ENCODE measurements at regions not wholly inside any gene's neighbourhood (a gene's known extent, or its start where the extent isn't known, plus 50 kb on each side); places are given as distances from the start of the nearest gene placed in this dataset.
A peak's percentile ranks its signal among the peaks of the same experiment; 100 is the strongest.

GRCh38 chr9:102085548-102085947 lies 347.1 kb upstream of the GRIN3A start:
- DNase-seq (ENCODE audit: low spot score): no peak
- no peak for ATAC-seq
- intact Hi-C loops (cut with DNase I): no loop called here

GRCh38 chr9:102072059-102072764 lies 333.8 kb upstream of the GRIN3A start:
- ATAC-seq (no peak), DNase-seq (ENCODE audit: low spot score) (no peak)
- intact Hi-C loops (cut with DNase I): no loop called here

- DNase-seq (ENCODE audit: low spot score) (no peak), ATAC-seq (peak; percentile 84)
- intact Hi-C loops (cut with DNase I): no loop called here
These were observed 331.5 kb upstream of the GRIN3A start for GRCh38 chr9:102069969-102070368.

- intact Hi-C loops (cut with DNase I): no loop called here
- DNase-seq (ENCODE audit: low spot score) (no peak), ATAC-seq (no peak)
These were observed 316.4 kb upstream of the GRIN3A start for GRCh38 chr9:102054811-102055210.

- DNase-seq (ENCODE audit: low spot score) (no peak), ATAC-seq (no peak)
- intact Hi-C loops (cut with DNase I): no loop called here
These were observed 311.3 kb upstream of the GRIN3A start for GRCh38 chr9:102049586-102050246.

GRCh38 chr9:102047549-102047948 lies 309.1 kb upstream of the GRIN3A start:
- intact Hi-C loops (cut with DNase I): no loop called here
- ATAC-seq: no peak
- no peak for DNase-seq (ENCODE audit: low spot score)

GRCh38 chr9:102044133-102044532 lies 305.7 kb upstream of the GRIN3A start:
- DNase-seq (ENCODE audit: low spot score) (no peak), ATAC-seq (no peak)
- intact Hi-C loops (cut with DNase I): no loop called here

GRCh38 chr9:102038006-102038405 lies 299.6 kb upstream of the GRIN3A start:
- intact Hi-C loops (cut with DNase I): no loop called here
- ATAC-seq (no peak), DNase-seq (ENCODE audit: low spot score) (no peak)

GRCh38 chr9:102035929-102036328 lies 297.5 kb upstream of the GRIN3A start:
- DNase-seq (ENCODE audit: low spot score) (no peak), ATAC-seq (no peak)
- intact Hi-C loops (cut with DNase I): no loop called here

- DNase-seq (ENCODE audit: low spot score) (no peak), ATAC-seq (no peak)
- intact Hi-C loops (cut with DNase I): no loop called here
These were observed 294.2 kb upstream of the GRIN3A start for GRCh38 chr9:102032614-102033013.

- no peak for DNase-seq (ENCODE audit: low spot score)
- intact Hi-C loops (cut with DNase I): no loop called here
- ATAC-seq: no peak
These were observed 262.5 kb upstream of the GRIN3A start for GRCh38 chr9:102000956-102001355.

- no peak for ATAC-seq
- intact Hi-C loops (cut with DNase I): no loop called here
- DNase-seq (ENCODE audit: low spot score): no peak
These were observed 261.0 kb upstream of the GRIN3A start for GRCh38 chr9:101999441-101999840.

- intact Hi-C loops (cut with DNase I): no loop called here
- ATAC-seq: no peak
These were observed 256.8 kb upstream of the GRIN3A start for GRCh38 chr9:101995231-101995630.

GRCh38 chr9:101993771-101994170 lies 255.3 kb upstream of the GRIN3A start:
- DNase-seq (ENCODE audit: low spot score) (no peak), ATAC-seq (no peak)
- intact Hi-C loops (cut with DNase I): no loop called here

More at GRCh38 chr9:101995231-101995630, 256.8 kb upstream of the GRIN3A start:
- DNase-seq (ENCODE audit: low spot score): no peak

- no peak for DNase-seq (ENCODE audit: low spot score)
- no peak for ATAC-seq
- intact Hi-C loops (cut with DNase I): no loop called here
These were observed 253.5 kb upstream of the GRIN3A start for GRCh38 chr9:101991926-101992325.

- intact Hi-C loops (cut with DNase I): no loop called here
- no peak for ATAC-seq
- no peak for DNase-seq (ENCODE audit: low spot score)
These were observed 239.3 kb upstream of the GRIN3A start for GRCh38 chr9:101977614-101978210.

GRCh38 chr9:101970609-101971008 lies 232.2 kb upstream of the GRIN3A start:
- ATAC-seq (no peak), DNase-seq (ENCODE audit: low spot score) (no peak)
- intact Hi-C loops (cut with DNase I): no loop called here

GRCh38 chr9:101968392-101968791 lies 229.9 kb upstream of the GRIN3A start:
- ATAC-seq: no peak
- intact Hi-C loops (cut with DNase I): no loop called here
- DNase-seq (ENCODE audit: low spot score): no peak

- DNase-seq (ENCODE audit: low spot score) (no peak), ATAC-seq (no peak)
- intact Hi-C loops (cut with DNase I): no loop called here
These were observed 228.2 kb upstream of the GRIN3A start for GRCh38 chr9:101966691-101967090.

GRCh38 chr9:101957705-101958104 lies 219.3 kb upstream of the GRIN3A start:
- ATAC-seq (no peak), DNase-seq (ENCODE audit: low spot score) (no peak)

More at GRCh38 chr9:101957705-101958104, 219.3 kb upstream of the GRIN3A start:
- intact Hi-C loops (cut with DNase I): no loop called here

Measured in sciatic nerve (tissue), 2 donors.